ENCODE measurements at regions not wholly inside any gene's neighbourhood (a gene's known extent, or its start where the extent isn't known, plus 50 kb on each side); places are given as distances from the start of the nearest gene placed in this dataset.

GRCh38 chr11:98110030-98110429 is 910.7 kb upstream of the CNTN5 start:
- DNase-seq (ENCODE audit: extremely low read depth, low read depth), result no peak
- TF ChIP-seq CTCF (IDR thresholded peaks at IDR 0.05; ENCODE audit: low read depth, low read length), result no peak

- no peak for TF ChIP-seq CTCF (IDR thresholded peaks at IDR 0.05; ENCODE audit: low read depth, low read length)
- DNase-seq (ENCODE audit: extremely low read depth, low read depth), result no peak
Measured at GRCh38 chr11:98115873-98116272, 904.9 kb upstream of the CNTN5 start.

GRCh38 chr11:98130117-98130625 is 890.6 kb upstream of the CNTN5 start:
- no peak for TF ChIP-seq CTCF (IDR thresholded peaks at IDR 0.05; ENCODE audit: low read depth, low read length)
- DNase-seq (ENCODE audit: extremely low read depth, low read depth), result no peak

- no peak for DNase-seq (ENCODE audit: extremely low read depth, low read depth)
- no peak for TF ChIP-seq CTCF (IDR thresholded peaks at IDR 0.05; ENCODE audit: low read depth, low read length)
Measured at GRCh38 chr11:98136357-98136756, 884.4 kb upstream of the CNTN5 start.

GRCh38 chr11:98137437-98137836 is 883.3 kb upstream of the CNTN5 start:
- no peak for TF ChIP-seq CTCF (IDR thresholded peaks at IDR 0.05; ENCODE audit: low read depth, low read length)
- no peak for DNase-seq (ENCODE audit: extremely low read depth, low read depth)

GRCh38 chr11:98143661-98144060 is 877.1 kb upstream of the CNTN5 start:
- DNase-seq (ENCODE audit: extremely low read depth, low read depth), result no peak
- TF ChIP-seq CTCF (IDR thresholded peaks at IDR 0.05; ENCODE audit: low read depth, low read length), result no peak

- TF ChIP-seq CTCF (IDR thresholded peaks at IDR 0.05; ENCODE audit: low read depth, low read length), result no peak
- no peak for DNase-seq (ENCODE audit: extremely low read depth, low read depth)
Measured at GRCh38 chr11:98153752-98154151, 867.0 kb upstream of the CNTN5 start.

Measured in AG09319 (cell line).